ENCODE measurements at regions not wholly inside any gene's neighbourhood (a gene's known extent, or its start where the extent isn't known, plus 50 kb on each side); places are given as distances from the start of the nearest gene placed in this dataset.

GRCh38 chrX:78384486-78384885, 57.1 kb upstream of the CYSLTR1 start:
- DNase-seq, result peak; percentile 48 to 72
- H3K9me3 ChIP-seq (replicated peaks), result no peaks in the 10 kb centered on the region
- no peak overlapping the region for H3K4me3 ChIP-seq
- H3K27ac ChIP-seq, result no peak overlapping the region
- no peaks in the 10 kb centered on the region for H3K27me3 ChIP-seq
- no peaks in the 10 kb centered on the region for H3K4me1 ChIP-seq
- H3K36me3 ChIP-seq, result no peaks in the 10 kb centered on the region

DNA sequence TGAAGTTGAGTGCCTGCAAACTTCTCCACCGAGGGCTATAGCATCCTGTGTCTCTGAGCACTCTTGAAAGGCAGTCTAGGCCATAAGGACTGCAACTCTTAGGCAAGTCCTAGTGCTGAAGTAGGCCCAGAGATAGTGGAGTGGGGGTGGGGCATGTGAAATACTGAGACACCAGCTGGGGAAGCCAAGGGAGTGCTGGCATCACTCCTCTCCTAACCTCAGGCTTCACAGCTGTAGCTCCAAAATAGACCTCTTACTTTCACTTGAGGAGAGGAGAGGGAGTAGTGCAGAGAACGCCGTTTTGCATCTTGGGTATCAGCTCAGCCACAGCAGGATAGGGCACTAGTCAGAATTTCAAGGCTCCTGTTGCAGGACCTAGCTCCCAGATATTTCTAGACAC, 56.2 kb upstream of the CYSLTR1 start:
- Histone ChIP-seq H3K4me1 (no peaks in the 10 kb centered on the region), H3K27me3 (no peaks in the 10 kb centered on the region), H3K4me3 (no peak overlapping the region), H3K36me3 (no peaks in the 10 kb centered on the region), H3K27ac (no peak overlapping the region), H3K9me3 (replicated peaks) (no peaks in the 10 kb centered on the region)
- DNase-seq, result peak in 1 of 2 experiments; percentile 9

DNA sequence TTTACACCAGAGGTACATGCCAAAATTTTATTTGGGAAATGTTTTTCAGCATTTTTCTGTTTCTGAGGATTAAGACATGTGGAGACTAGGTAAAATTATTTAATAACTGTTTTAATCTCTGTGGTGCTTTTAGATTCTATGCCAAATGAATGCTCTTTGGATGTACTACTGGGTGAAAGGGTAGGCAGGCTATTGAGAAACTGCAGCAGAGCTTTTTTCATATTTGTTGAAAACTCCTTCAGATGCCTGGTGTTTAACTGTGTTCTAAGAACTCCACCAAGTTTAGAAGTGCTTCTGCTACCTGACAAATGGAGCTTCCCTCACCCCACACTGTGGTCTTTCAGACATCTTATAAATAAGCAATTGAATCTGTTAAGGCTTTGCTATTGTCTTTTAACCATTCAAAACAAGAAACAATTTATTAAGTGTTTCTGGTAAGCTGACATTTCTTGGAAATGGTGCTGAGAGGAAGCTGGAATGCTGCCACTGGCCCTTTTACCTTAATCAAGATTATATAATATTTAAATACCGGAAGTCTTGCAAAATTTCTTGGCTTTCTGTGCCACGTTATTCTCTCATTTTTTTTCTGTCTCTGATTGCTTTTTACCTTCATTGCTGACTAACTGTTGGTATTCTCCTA, 51.2 kb upstream of the CYSLTR1 start:
- no peaks in the 10 kb centered on the region for H3K4me1 ChIP-seq
- no peak overlapping the region for H3K27ac ChIP-seq
- no peak for DNase-seq
- H3K27me3 ChIP-seq, result no peaks in the 10 kb centered on the region
- H3K4me3 ChIP-seq, result no peak overlapping the region
- H3K36me3 ChIP-seq, result no peaks in the 10 kb centered on the region
- H3K9me3 ChIP-seq (replicated peaks), result no peaks in the 10 kb centered on the region
